ENCODE measurements at regions not wholly inside any gene's neighbourhood (a gene's known extent, or its start where the extent isn't known, plus 50 kb on each side); places are given as distances from the start of the nearest gene placed in this dataset.

DNA sequence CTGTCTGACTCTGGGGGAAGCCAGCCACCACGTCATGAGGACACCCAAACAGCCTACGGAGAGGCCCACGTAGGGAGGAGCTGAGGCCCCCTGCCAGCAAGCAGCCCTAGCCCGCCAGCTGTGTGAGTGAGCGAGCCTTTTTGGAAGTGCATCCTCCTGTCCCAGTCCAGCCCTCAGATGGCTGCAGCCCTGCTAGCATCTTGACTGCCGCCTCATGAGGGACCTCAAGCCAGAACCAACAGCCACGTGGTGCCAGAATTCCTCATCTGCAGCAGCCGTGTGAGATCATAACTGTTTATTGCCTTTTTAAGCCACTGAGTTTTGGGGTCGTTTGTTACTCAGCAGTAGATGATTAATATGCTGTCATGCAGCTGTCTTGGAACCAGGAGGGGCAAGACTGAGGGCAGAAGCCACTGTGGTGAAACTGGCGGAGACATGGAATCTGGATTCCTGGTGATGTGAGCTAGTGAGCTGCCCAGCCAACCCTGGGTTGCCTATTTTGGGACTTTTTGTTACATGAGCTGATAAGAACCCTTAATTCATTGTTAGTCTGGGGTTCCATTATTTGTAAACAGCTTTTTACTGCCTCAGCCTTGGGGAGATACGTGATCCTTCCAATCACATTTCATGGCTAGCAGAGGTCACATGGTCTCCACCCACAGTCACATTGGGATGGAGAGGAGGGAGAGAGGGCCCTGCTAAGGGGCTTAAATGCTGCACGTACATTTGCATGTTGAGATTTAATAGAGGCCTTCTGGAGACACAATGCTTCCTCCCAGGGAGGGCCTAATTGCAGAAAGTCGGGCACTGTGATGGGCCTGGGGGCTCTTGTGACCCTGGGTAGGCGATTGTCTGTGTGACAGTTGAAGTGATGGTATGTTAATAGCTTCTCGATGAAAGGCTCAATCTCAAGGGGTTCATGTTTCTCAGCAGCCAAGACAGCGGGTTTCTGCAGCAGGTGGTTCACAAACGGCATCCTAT lies 73.8 kb downstream of the RPLP1 start:
- TF ChIP-seq IRF2 (CRISPR knock-in tag; IDR thresholded peaks at IDR 0.05; ENCODE audit: borderline replicate concordance, low read depth), result no peak
- TF ChIP-seq, protein P1, sequence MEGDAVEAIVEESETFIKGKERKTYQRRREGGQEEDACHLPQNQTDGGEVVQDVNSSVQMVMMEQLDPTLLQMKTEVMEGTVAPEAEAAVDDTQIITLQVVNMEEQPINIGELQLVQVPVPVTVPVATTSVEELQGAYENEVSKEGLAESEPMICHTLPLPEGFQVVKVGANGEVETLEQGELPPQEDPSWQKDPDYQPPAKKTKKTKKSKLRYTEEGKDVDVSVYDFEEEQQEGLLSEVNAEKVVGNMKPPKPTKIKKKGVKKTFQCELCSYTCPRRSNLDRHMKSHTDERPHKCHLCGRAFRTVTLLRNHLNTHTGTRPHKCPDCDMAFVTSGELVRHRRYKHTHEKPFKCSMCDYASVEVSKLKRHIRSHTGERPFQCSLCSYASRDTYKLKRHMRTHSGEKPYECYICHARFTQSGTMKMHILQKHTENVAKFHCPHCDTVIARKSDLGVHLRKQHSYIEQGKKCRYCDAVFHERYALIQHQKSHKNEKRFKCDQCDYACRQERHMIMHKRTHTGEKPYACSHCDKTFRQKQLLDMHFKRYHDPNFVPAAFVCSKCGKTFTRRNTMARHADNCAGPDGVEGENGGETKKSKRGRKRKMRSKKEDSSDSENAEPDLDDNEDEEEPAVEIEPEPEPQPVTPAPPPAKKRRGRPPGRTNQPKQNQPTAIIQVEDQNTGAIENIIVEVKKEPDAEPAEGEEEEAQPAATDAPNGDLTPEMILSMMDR (IDR thresholded peaks at IDR 0.05), result no peak

All from WTC11 (cell line).